Activated CD8-positive, alpha-beta T cell treated with anti-CD3 and anti-CD28 coated beads for 36 hours (primary cell): ENCODE measurements at regions not wholly inside any gene's neighbourhood (a gene's known extent, or its start where the extent isn't known, plus 50 kb on each side); places are given as distances from the start of the nearest gene placed in this dataset.

Source experiments
- ATAC-seq: fragments of 200-7000 bp; cut with Tn5 transposase; one replicate; pipeline ENCODE4 v1.10.0; 2021; ENCODE audit warnings: mild to moderate bottlenecking, moderate library complexity
- CTCF ChIA-PET: fragments of 350-600 bp; sonication (Branson Sonifier 250); formaldehyde crosslinking; loops from one replicate; lab custom pipeline; 2021; ENCODE audit warnings: antibody characterized with exemption; lab: Charles Lee
- POLR2A ChIA-PET: fragments of 350-600 bp; sonication (Branson Sonifier 250); formaldehyde crosslinking; loops from one replicate; lab custom pipeline; 2021; ENCODE audit warnings: antibody characterized with exemption; lab: Charles Lee
- DNase-seq: peaks from one replicate; pipeline ENCODE4 v3.0.0-alpha.2; 2020
- H3K27ac Mint-ChIP-seq: one replicate; pipeline ENCODE4 v1.8.0; 2021; ENCODE audit warnings: mild to moderate bottlenecking, mixed read lengths
- H3K27me3 Mint-ChIP-seq: one replicate; pipeline ENCODE4 v1.8.0; 2021; ENCODE audit warnings: mixed read lengths
- H3K36me3 Mint-ChIP-seq: one replicate; pipeline ENCODE4 v1.8.0; 2021; ENCODE audit warnings: low read depth, mixed read lengths
- H3K4me1 Mint-ChIP-seq: one replicate; pipeline ENCODE4 v1.8.0; 2021; ENCODE audit warnings: low read depth, mixed read lengths
- H3K4me3 Mint-ChIP-seq: one replicate; pipeline ENCODE4 v1.8.0; 2021; ENCODE audit warnings: mild to moderate bottlenecking, moderate library complexity, mixed read lengths
- H3K9me3 Mint-ChIP-seq: one replicate; pipeline ENCODE4 v1.8.0; 2021; ENCODE audit warnings: mixed read lengths
- CTCF ChIP-seq: fragments of 200-600 bp; IDR thresholded peaks from one replicate; pipeline ENCODE4 v1.8.0; 2022; ENCODE audit warnings: antibody characterized with exemption, mild to moderate bottlenecking
- intact Hi-C: fragments of 100-400 bp; cut with micrococcal nuclease; formaldehyde crosslinking; loops from one replicate; pipeline ENCODE4 v1.10.0; 2022

GRCh38 chr9:126217797-126218196 is 108.8 kb upstream of the MVB12B start:
- Mint-ChIP-seq H3K27ac (no peak overlapping the region), H3K27me3 (peaks cover 50% of the 10 kb centered on the region), H3K4me3 (no peak overlapping the region), H3K9me3 (peaks cover 7% of the 10 kb centered on the region), H3K4me1 (no peaks in the 10 kb centered on the region), H3K36me3 (peaks cover 2% of the 10 kb centered on the region)
- CTCF ChIA-PET: no interaction called here
- intact Hi-C loops: no loop called here
- DNase-seq (no peak), ATAC-seq (no peak)
- no peak for TF ChIP-seq CTCF
- POLR2A ChIA-PET: no interaction called here

- ChIA-PET CTCF (no interaction called here), POLR2A (no interaction called here)
- intact Hi-C loops: no loop called here
- no peak overlapping the region for H3K27ac Mint-ChIP-seq
- H3K27me3 Mint-ChIP-seq: peaks cover 55% of the 10 kb centered on the region
- TF ChIP-seq CTCF: no peak
- no peak for DNase-seq
- ATAC-seq: no peak
- H3K4me3 Mint-ChIP-seq: no peak overlapping the region
- H3K36me3 Mint-ChIP-seq: peaks cover 2% of the 10 kb centered on the region
- H3K9me3 Mint-ChIP-seq: peaks cover 7% of the 10 kb centered on the region
- no peaks in the 10 kb centered on the region for H3K4me1 Mint-ChIP-seq
Measured at GRCh38 chr9:126218359-126219125, 108.1 kb upstream of the MVB12B start.

- H3K36me3 Mint-ChIP-seq: peaks cover 2% of the 10 kb centered on the region
- no peak overlapping the region for H3K27ac Mint-ChIP-seq
- ChIA-PET CTCF (no interaction called here), POLR2A (interaction anchor here (0.9 kb wide), 1 partner anchor 13 kb away, joined by 3 read pairs; no protein-coding TSS in a partner anchor)
- no peak for DNase-seq
- no peaks in the 10 kb centered on the region for H3K4me1 Mint-ChIP-seq
- no peak for TF ChIP-seq CTCF
- peaks cover 6% of the 10 kb centered on the region for H3K9me3 Mint-ChIP-seq
- no peak for ATAC-seq
- peaks cover 61% of the 10 kb centered on the region for H3K27me3 Mint-ChIP-seq
- intact Hi-C loops: no loop called here
- no peak overlapping the region for H3K4me3 Mint-ChIP-seq
Measured at GRCh38 chr9:126219166-126219565, 107.5 kb upstream of the MVB12B start.

GRCh38 chr9:126219648-126220063 is 107.0 kb upstream of the MVB12B start:
- intact Hi-C loops: no loop called here
- H3K27ac Mint-ChIP-seq: no peak overlapping the region
- CTCF ChIA-PET: no interaction called here

More at GRCh38 chr9:126219648-126220063, 107.0 kb upstream of the MVB12B start:
- ATAC-seq: no peak
- H3K4me3 Mint-ChIP-seq: no peak overlapping the region
- H3K27me3 Mint-ChIP-seq: peaks cover 65% of the 10 kb centered on the region
- H3K36me3 Mint-ChIP-seq: peaks cover 2% of the 10 kb centered on the region
- POLR2A ChIA-PET: interaction anchor here (0.9 kb wide), 1 partner anchor 13 kb away, joined by 3 read pairs; no protein-coding TSS in a partner anchor
- no peak for TF ChIP-seq CTCF
- DNase-seq: no peak
- H3K9me3 Mint-ChIP-seq: peaks cover 4% of the 10 kb centered on the region
- H3K4me1 Mint-ChIP-seq: no peaks in the 10 kb centered on the region
